CD14-positive monocyte (primary cell): ENCODE measurements at regions not wholly inside any gene's neighbourhood (a gene's known extent, or its start where the extent isn't known, plus 50 kb on each side); places are given as distances from the start of the nearest gene placed in this dataset.

Experiments
- DNase-seq, 3 donors: peaks; one replicate each; pipeline ENCODE4 v3.0.0-alpha.2; 2011 to 2022
- H2AFZ ChIP-seq: 2 replicates; pipeline ENCODE4 v1.6.0; 2012; ENCODE audit warnings: mild to moderate bottlenecking, low read depth, low read length, inconsistent platforms; ENCODE audit not compliant: insufficient read depth, poor library complexity, severe bottlenecking
- H3K27ac ChIP-seq, 2 donors: 1 replicate in 1 of 2; 2 replicates in 1 of 2; pipeline ENCODE4 v1.5.1; 2012 to 2013; ENCODE audit warnings: low read length in 2 of 2, control low read depth in 1 of 2, inconsistent platforms in 1 of 2, low read depth in 1 of 2, mild to moderate bottlenecking in 1 of 2
- H3K27me3 ChIP-seq, 2 donors: one replicate each; pipeline versions ENCODE4 v1.6.0 to v1.6.1; 2011 to 2013; ENCODE audit warnings: low read length in 2 of 2; ENCODE audit not compliant: control insufficient read depth in 2 of 2, insufficient read depth in 2 of 2
- H3K36me3 ChIP-seq, 2 donors: replicated peaks in 1 of 2; 1 replicate in 1 of 2; 2 replicates in 1 of 2; pipeline versions ENCODE4 v1.5.1 to v1.6.1; 2012 to 2013; ENCODE audit warnings: low read length in 2 of 2, control low read depth in 1 of 2, inconsistent platforms in 1 of 2, mild to moderate bottlenecking in 1 of 2; ENCODE audit not compliant: insufficient read depth in 2 of 2, control insufficient read depth in 1 of 2
- H3K4me1 ChIP-seq, 2 donors: 1 replicate in 1 of 2; 2 replicates in 1 of 2; pipeline versions ENCODE4 v1.5.1 to v1.6.1; 2012 to 2013; ENCODE audit warnings: low read length in 2 of 2, control low read depth in 1 of 2, inconsistent platforms in 1 of 2, mild to moderate bottlenecking in 1 of 2, moderate library complexity in 1 of 2; ENCODE audit not compliant: insufficient read depth in 2 of 2, control insufficient read depth in 1 of 2
- H3K4me2 ChIP-seq: replicated peaks from 2 replicates; pipeline ENCODE3; 2012; ENCODE audit warnings: low read length, moderate library complexity, mild to moderate bottlenecking; ENCODE audit not compliant: poor library complexity, severe bottlenecking; ENCODE audit errors: extremely low read depth
- H3K4me3 ChIP-seq, 3 experiments: fragments of 200-600 bp in 1 of 3; sonication (generic) in 1 of 3; replicated peaks in 1 of 3; 1 replicate in 2 of 3; 2 replicates in 1 of 3; pipeline ENCODE4 v1.5.1; 2011 to 2013; ENCODE audit warnings: low read length in 3 of 3, mild to moderate bottlenecking in 3 of 3, control low read depth in 2 of 3, low read depth in 2 of 3, inconsistent platforms in 1 of 3, moderate library complexity in 1 of 3
- H3K79me2 ChIP-seq: 2 replicates; pipeline ENCODE4 v1.6.0; 2012; ENCODE audit warnings: mild to moderate bottlenecking, control low read depth, inconsistent platforms, low read length, moderate library complexity; ENCODE audit not compliant: insufficient read depth
- H3K9ac ChIP-seq: 2 replicates; pipeline ENCODE4 v1.6.0; 2017; ENCODE audit warnings: low read length, mild to moderate bottlenecking; ENCODE audit not compliant: insufficient read depth, poor library complexity, severe bottlenecking
- H3K9me3 ChIP-seq, 2 donors: replicated peaks in 1 of 2; 1 replicate in 1 of 2; 2 replicates in 1 of 2; pipeline versions ENCODE4 v1.5.1 to v1.6.1; 2012 to 2013; ENCODE audit warnings: low read length in 2 of 2, control low read depth in 1 of 2; ENCODE audit not compliant: control insufficient read depth in 1 of 2, insufficient read depth in 1 of 2
- H4K20me1 ChIP-seq: 2 replicates; pipeline ENCODE4 v1.6.0; 2012; ENCODE audit warnings: mild to moderate bottlenecking, low read length, control low read depth, moderate library complexity; ENCODE audit not compliant: insufficient read depth
- H3K27ac Mint-ChIP-seq, 7 donors: one replicate each; pipeline ENCODE4 v1.8.0; 2020; ENCODE audit warnings: mild to moderate bottlenecking in 7 of 7, mixed read lengths in 7 of 7, moderate library complexity in 6 of 7, inconsistent platforms in 2 of 7
- H3K27me3 Mint-ChIP-seq, 3 donors: one replicate each; pipeline ENCODE4 v1.8.0; 2021 to 2022; ENCODE audit warnings: low read depth in 3 of 3, mild to moderate bottlenecking in 3 of 3, mixed read lengths in 3 of 3, moderate library complexity in 3 of 3, inconsistent platforms in 1 of 3
- H3K36me3 Mint-ChIP-seq, 2 donors: one replicate each; pipeline ENCODE4 v1.8.0; 2020; ENCODE audit warnings: mixed read lengths in 2 of 2, inconsistent platforms in 1 of 2, mild to moderate bottlenecking in 1 of 2
- H3K4me1 Mint-ChIP-seq: one replicate; pipeline ENCODE4 v1.8.0; 2020; ENCODE audit warnings: mild to moderate bottlenecking, mixed read lengths
- H3K4me3 Mint-ChIP-seq, 2 donors: one replicate each; pipeline ENCODE4 v1.8.0; 2020; ENCODE audit warnings: mild to moderate bottlenecking in 2 of 2, mixed read lengths in 2 of 2, moderate library complexity in 1 of 2
- H3K9me3 Mint-ChIP-seq, 7 donors: one replicate each; pipeline ENCODE4 v1.8.0; 2020 to 2022; ENCODE audit warnings: mixed read lengths in 7 of 7, mild to moderate bottlenecking in 6 of 7, moderate library complexity in 6 of 7, inconsistent platforms in 2 of 7
- CTCF ChIP-seq: fragments of 200-600 bp; IDR thresholded peaks from one replicate; pipeline ENCODE4 v1.8.0; 2022; ENCODE audit warnings: antibody characterized with exemption, mild to moderate bottlenecking
- WGBS: methylation state at CpG from one replicate; pipeline ENCODE4 v1.1.5; 2013; ENCODE audit warnings: missing lambda C conversion rate; ENCODE audit not compliant: insufficient coverage; 5-methylcytosine and 5-hydroxymethylcytosine counted together
- intact Hi-C, 2 donors: fragments of 100-400 bp; cut with micrococcal nuclease; formaldehyde crosslinking; loops; one replicate each; pipeline versions ENCODE4 v1.15.0 to v1.15.1; 2023

GRCh38 chr3:117892431-117892841, 1142.2 kb downstream of the IGSF11 start:
- no peaks in the 10 kb centered on the region for H3K27me3 ChIP-seq
- H3K79me2 ChIP-seq: no peaks in the 10 kb centered on the region
- H3K27ac ChIP-seq: no peak overlapping the region
- no peak overlapping the region for H3K4me3 ChIP-seq
- H3K27ac Mint-ChIP-seq: no peak overlapping the region
- H3K4me2 ChIP-seq: no peak overlapping the region
- H3K4me1 ChIP-seq: no peaks in the 10 kb centered on the region
- intact Hi-C loops: no loop called here
- H3K9me3 ChIP-seq: no peaks in the 10 kb centered on the region
- WGBS: 100% methylated on average over 3 of the region's 3 CpGs
- H3K36me3 ChIP-seq: no peaks in the 10 kb centered on the region
- no peak for DNase-seq
- H3K4me3 Mint-ChIP-seq: no peak overlapping the region
- TF ChIP-seq CTCF: no peak
- H3K9ac ChIP-seq: no peak overlapping the region
- H3K4me1 Mint-ChIP-seq: no peaks in the 10 kb centered on the region
- H3K9me3 Mint-ChIP-seq: peaks cover 0 to 5% (median 0%) of the 10 kb centered on the region in 7 donors
- H2AFZ ChIP-seq: no peak overlapping the region
- no peaks in the 10 kb centered on the region for H3K36me3 Mint-ChIP-seq
- no peaks in the 10 kb centered on the region for H4K20me1 ChIP-seq
- H3K27me3 Mint-ChIP-seq: peaks cover 0 to 4% (median 1%) of the 10 kb centered on the region in 3 donors

- H3K9me3 Mint-ChIP-seq: peaks cover 0 to 5% (median 0%) of the 10 kb centered on the region in 7 donors
- no peak overlapping the region for H2AFZ ChIP-seq
Measured at GRCh38 chr3:117893001-117893400, 1141.6 kb downstream of the IGSF11 start.

More at GRCh38 chr3:117893001-117893400, 1141.6 kb downstream of the IGSF11 start:
- Mint-ChIP-seq H3K4me1 (no peaks in the 10 kb centered on the region), H3K36me3 (no peaks in the 10 kb centered on the region), H3K4me3 (no peak overlapping the region), H3K27me3 (peaks cover 0 to 4% (median 1%) of the 10 kb centered on the region in 3 donors), H3K27ac (no peak overlapping the region)
- Histone ChIP-seq H3K27ac (no peak overlapping the region), H3K4me2 (no peak overlapping the region), H3K4me1 (no peaks in the 10 kb centered on the region), H3K4me3 (no peak overlapping the region), H3K9me3 (no peaks in the 10 kb centered on the region), H3K36me3 (no peaks in the 10 kb centered on the region), H3K79me2 (no peaks in the 10 kb centered on the region), H4K20me1 (no peaks in the 10 kb centered on the region), H3K27me3 (no peaks in the 10 kb centered on the region), H3K9ac (no peak overlapping the region)
- DNase-seq: no peak
- intact Hi-C loops: no loop called here
- TF ChIP-seq CTCF: no peak
